ENCODE measurements at regions not wholly inside any gene's neighbourhood (a gene's known extent, or its start where the extent isn't known, plus 50 kb on each side); places are given as distances from the start of the nearest gene placed in this dataset.
A peak's percentile ranks its signal among the peaks of the same experiment; 100 is the strongest.
"Not testable (repeated sequence)": the region's sequence is repeated elsewhere in the genome, so short reads cannot be mapped to it uniquely, and the experiment has no call there.

DNA sequence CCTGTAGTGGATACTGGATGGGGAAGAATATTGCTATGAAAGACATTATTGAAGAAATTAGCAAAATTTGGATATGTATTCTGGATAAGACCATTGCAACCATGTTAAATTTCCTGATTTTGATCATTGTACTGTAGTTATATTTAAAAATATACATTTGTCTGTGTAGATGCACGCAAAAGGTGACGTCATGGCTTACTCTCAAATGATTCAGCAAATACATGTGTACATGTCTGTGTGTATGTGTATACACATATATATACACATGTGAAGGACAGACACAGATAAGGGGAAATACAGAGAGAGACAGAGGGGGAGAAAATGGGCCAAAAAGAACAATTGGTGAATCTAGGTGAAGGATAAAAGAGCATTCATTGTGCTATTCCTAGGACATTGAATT lies 82.3 kb upstream of the PLCB4 start:
- no peak for DNase-seq (ENCODE audit: low read depth, low spot score)

DNA sequence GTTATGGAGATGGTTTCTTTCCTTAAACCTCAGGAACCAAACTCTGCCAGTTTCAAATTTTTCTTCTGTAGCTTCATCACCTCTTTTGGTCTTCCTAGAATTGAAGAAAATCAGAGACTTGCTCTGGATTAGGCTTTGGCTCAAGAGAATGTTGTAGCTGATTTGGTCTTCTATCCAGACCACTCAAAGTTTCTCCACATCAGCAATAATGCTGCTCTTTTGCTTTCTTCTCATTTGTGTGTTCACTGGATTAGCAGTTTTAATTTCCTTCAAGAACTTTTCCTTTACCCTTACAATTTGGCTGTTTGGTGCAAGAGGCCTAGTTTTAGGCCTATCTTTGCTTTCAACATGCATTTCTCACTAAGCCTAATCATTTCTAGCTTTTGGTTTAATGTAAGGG lies 78.1 kb upstream of the PLCB4 start:
- DNase-seq (ENCODE audit: low read depth, low spot score), result no peak

DNA sequence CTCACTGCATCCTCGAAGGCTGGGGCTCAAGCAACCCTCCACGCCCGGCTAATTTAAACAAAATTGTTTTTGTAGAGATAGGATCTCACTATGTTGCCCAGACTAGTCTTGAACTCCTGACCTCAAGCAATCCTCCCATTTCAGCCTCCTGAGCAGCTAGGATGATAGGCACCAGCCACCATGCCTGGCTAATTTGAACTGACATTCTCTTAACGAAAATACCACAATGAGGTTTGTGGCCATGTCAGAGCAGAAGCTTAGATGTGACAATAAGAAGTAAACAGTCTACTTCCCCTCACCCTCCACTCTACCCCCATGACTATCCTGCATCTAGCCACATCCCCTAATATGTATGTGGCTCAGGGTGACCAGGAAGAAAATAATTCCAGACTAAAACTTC lies 74.8 kb upstream of the PLCB4 start:
- no peak for DNase-seq (ENCODE audit: low read depth, low spot score)

DNA sequence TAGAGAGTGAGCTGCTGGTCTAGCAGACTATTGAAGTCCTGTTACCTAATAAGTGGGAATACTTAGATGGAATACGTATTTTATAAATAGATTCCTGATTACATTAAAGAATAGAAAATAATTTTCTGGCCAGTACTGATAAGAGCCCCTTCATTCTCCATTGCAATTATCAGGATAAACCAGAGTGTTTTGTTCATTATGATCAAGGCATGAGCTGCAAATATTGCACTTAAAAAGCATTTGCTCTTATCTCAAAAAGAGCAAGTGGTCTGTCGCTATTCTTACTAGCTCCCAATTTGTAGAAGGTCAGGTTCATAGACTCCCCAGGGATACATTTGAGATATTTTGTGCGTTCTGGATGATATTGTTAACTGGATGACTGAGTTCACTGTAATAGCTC lies 73.1 kb upstream of the PLCB4 start:
- no peak for DNase-seq (ENCODE audit: low read depth, low spot score)

DNA sequence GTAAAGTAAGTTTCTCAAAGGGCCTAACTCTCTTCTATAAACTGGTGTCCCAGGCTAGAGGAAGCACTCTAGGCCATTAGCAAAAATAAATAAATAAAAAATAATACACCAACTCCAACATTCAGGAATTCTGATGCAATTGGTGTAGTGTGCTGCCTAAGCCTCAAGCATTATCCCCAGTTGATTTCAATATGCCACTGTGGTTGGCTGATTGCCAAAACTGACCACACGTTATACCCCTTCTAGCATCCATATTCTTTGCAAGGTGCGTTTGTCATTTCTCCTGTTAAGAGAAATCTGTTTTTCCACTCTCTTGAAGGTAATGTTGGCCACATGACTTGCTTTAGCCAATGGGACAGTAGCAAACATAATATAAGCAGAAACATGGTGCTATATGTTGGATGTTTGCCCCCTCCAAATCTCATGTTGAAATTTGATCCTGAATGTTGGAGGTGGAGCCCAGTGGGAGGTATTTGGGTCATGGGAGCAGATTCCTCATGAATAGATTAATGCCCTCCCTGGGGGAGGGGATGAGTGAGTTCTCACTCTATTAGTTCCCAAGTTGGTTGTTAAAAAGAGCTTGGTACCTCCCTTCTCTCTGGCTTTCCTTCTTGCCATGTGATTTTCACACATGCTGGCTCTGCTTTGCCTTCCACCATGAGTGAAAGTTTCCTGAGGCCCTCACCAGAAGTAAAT lies 71.9 kb upstream of the PLCB4 start:
- no peak for DNase-seq (ENCODE audit: low read depth, low spot score)

DNA sequence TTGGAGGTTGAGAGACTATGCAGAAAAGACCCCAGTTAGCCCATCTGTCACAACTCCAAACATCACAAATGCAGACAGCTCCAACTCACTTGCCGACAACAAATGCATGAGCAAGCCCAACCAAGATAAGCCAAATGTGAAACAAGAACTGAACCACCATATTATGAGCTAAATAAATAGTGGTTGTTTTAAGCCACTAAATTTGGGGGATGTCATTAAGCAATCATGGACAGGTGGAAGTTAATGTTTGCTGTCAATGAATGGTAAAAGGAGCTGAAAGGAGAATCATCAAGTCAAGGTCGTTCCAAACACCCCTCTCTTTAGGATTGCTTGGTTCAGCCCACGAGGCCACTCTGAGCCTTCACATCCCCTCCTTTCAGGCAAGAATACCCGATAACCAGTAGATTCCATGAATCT lies 71.2 kb upstream of the PLCB4 start:
- no peak for DNase-seq (ENCODE audit: low read depth, low spot score)

DNA sequence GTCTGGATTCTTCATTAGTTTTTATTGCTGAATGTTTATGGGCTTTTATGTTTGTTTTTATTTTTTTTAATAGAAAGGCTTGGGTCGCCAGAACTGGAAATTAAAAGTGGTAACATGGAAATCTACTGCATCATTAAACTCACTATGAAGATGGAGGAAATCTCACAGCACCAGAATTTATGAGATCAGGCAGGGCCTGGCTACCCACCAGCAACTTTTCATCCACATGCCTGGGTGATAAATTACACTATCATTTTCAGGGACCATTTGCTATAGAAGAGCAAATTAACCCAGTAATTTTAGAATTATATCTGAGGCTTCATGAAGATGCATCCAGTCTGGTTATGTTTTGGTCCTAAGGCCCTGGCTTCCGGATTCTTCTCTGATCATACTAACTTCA lies 57.8 kb upstream of the PLCB4 start:
- no peak for DNase-seq (ENCODE audit: low read depth, low spot score)

DNA sequence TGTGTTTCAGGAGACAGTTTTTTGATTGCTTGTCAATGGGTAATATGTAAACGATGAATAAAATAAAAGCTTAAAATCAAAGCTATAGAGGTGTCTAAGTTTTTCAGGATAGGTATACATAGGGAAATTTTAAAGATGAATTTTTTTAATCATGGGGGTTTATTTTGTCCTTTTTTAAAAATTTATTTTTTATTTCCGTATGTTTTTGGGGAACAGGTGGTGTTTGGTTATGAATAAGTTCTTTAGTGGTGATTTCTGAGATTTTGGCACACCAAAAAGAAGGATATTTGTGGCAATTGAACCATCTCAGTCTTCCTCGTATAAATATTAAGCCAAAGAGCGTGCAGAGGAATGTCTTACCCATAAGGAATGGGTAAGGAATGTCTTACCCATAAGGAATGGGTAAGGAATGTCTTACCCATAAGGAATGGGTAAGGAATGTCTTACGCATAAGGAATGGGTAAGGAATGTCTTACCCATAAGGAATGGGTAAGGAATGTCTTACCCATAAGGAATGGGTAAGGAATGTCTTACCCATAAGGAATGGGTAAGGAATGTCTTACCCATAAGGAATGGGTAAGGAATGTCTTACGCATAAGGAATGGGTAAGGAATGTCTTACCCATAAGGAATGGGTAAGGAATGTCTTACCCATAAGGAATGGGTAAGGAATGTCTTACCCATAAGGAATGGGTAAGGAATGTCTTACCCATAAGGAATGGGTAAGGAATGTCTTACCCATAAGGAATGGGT lies 53.5 kb upstream of the PLCB4 start:
- DNase-seq (ENCODE audit: low read depth, low spot score), result not testable (repeated sequence)

DNA sequence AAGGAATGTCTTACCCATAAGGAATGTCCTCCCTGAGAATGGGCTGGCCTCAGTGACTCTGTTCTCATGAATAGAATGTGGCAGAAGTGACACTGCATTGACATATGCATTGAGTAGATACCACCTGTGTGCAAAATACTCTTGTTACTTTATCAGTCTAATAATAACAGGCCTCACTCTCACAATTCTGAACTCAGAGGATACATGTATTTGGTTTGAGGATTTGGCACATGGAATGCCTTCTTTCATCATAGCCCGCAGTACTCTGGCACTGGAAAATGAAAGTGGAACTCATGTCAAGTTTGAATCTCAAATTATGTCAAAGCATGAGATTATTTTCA lies 52.9 kb upstream of the PLCB4 start:
- peak; percentile 56 for DNase-seq (ENCODE audit: low read depth, low spot score)

DNA sequence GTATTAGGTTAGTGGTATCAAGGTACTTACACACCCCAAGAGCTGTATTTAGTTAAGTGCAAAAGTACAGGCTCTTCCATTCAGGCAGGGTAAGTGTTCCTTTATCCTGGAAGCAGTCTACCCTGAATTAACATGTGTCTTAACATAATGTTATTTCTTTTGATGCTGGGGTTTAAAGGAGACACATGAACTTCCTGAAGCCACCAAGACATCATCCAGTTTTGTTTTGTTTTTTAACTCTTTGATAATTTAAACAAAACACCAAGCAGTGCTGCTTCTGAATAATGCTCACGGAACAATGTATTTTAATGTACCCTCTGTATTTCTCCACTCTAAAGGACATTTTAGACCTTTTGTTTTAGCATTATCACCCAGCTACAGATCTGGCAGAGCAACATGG lies 50.5 kb upstream of the PLCB4 start:
- DNase-seq (ENCODE audit: low read depth, low spot score), result no peak

All from iPS DF 19.7 (cell line).